ENCODE measurements at regions not wholly inside any gene's neighbourhood (a gene's known extent, or its start where the extent isn't known, plus 50 kb on each side); places are given as distances from the start of the nearest gene placed in this dataset.

DNA sequence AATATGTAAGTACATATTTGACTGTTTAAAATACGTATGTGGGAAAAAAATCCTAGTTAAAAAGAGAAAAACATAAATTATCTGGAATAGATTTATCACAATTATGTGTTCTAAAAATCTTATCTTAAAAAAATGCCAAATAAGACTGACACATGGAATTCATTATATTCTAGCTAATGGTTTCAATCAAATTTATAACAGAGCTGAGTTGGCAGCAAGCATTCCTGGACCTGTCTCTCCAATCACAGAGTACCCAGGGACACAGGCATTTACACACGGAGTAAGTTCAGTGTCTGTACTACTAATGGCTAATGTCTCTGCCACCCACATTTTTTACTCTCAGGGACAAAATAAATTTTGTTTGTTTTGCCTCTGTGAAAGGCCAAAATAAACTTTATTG lies 122.3 kb downstream of the RPS12 start:
- DNase-seq (ENCODE audit: low spot score): no peak

DNA sequence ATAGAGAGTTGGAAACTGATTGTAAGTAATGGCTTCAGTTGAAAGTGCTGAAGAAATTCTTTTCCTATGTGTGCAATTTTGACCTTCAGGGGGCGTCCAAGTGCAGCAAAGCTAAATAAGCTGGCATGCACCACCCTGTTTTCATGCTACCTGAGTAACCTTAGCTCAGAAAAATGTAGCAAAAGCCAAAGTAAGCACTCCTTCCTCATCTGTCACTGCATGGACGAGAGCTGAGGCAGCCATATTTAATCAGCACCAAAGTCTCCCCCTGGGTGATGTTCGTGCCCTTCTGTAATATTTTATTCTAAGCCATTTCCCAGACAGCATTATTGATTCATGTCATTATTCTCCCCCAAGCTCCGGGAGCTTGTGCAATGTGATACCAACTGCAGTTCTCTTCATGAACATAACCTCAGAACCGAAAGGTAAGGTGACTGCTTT lies 123.1 kb downstream of the RPS12 start:
- no peak for DNase-seq (ENCODE audit: low spot score)

GRCh38 chr6:132948889-132949288 lies 134.5 kb downstream of the RPS12 start:
- no peak for DNase-seq (ENCODE audit: low spot score)

GRCh38 chr6:132950566-132950965 lies 136.2 kb downstream of the RPS12 start:
- no peak for DNase-seq (ENCODE audit: low spot score)

DNA sequence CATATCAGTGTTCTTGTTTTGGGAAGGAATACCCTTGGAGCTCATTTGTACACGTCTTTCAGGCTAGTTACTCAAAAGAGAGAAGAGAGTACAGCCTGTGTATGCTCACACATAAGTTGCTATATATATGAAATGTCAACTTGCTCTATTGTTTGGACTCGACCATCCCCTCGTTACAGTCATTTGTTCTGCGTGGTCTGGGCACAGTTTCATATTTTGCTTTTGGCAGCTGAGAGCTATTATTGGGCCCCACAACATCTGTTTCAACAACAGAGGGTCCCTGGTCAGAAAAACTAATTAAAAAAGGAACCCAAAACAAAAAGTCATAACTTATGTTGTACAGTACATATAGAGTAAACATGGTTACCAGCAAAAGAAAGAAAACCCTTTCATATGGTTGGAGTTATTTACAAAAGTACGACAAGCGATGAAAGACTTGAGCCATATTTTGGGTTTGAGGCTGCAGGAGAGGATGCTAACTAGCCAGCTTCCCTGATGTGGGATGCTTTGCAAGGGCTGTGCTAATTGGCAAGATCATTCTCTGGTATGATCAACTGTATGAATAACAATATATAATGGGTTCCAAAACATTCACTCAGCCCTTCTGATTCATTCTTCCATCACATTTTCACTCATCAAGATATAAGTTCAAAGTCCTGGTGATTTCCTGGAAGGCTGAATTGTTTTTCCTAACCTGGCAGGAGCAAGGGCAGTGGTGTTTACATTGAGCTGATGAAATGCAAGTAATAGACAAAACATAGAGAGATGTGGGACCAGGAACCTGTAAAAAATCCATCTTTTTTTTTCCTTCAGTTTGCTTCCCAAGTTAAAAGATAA lies 137.9 kb downstream of the RPS12 start:
- no peak for DNase-seq (ENCODE audit: low spot score)

- no peak for DNase-seq (ENCODE audit: low spot score)
Measured at GRCh38 chr6:132952986-132953385, 138.6 kb downstream of the RPS12 start.

DNA sequence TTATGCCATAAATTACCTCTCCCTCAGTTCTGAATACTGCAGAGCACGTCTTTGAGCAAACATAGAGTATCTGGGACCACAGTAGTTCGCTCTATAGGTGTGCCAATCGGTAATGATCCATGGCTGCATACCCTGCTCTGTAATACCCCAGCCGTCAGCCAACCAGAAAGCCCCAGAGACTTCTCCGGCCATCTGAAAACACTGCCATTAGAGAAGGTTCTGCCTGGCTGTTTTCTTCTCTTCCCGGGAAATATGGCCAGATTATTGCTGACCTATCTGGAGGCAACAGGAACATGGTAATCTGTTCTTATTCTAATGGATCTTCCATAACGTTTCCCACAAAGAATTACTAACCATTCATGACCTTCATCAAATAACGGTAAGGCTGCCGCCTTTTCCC lies 139.9 kb downstream of the RPS12 start:
- no peak for DNase-seq (ENCODE audit: low spot score)

- DNase-seq (ENCODE audit: low spot score): no peak
Measured at GRCh38 chr6:132954936-132955335, 140.6 kb downstream of the RPS12 start.

DNA sequence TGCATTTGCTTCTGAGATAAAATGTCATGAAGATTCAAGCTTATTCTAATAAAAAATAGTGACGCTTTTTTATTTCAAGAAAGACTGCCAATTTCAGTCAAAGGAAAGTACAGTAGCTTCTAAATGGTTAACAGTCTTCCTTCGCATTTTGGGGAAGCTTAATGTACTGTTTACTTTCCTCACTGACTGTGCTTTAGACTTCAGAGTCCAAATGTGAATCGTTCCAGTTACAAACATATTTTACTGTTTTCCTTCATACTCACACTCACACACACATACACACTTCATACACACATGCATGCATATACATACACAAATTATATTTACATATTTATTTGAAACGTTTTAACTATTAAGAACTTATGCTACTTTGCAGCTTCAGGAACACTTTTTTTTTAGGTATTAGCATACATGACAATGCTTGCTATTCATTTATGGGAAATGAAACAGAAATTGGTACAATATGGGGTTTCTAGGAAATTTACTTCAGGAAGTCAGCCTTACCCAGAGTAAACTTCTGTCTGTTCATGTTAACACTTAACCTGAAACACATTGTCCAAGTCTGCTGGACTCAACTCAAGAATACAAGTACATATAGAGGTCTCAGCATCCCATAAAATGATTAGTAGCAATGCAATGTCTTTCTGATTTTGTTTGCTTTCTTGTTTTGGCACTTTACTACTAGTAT lies 145.4 kb downstream of the RPS12 start:
- no peak for DNase-seq (ENCODE audit: low spot score)

DNA sequence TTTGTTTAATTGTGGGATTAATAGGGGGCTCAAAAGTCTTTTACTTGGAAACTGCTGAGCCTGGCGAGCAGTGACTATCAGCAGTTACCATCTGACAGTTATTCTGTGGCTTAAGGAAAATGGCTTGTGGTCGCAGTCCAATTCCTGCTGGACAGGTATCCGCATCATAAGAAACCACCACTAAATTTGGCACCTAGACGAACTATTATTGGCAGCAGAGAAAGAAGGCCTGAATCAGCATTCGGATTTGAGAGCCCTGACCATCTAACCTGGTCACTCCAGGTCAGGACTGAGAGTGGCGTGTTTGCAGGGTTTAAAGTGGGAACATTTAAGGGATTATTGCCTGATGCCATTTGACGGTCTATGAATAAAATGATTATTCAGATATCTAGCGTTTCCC lies 146.4 kb downstream of the RPS12 start:
- no peak for DNase-seq (ENCODE audit: low spot score)

- no peak for DNase-seq (ENCODE audit: low spot score)
Measured at GRCh38 chr6:132961122-132961521, 146.8 kb downstream of the RPS12 start.

GRCh38 chr6:132961610-132962009 lies 147.2 kb downstream of the RPS12 start:
- no peak for DNase-seq (ENCODE audit: low spot score)

DNA sequence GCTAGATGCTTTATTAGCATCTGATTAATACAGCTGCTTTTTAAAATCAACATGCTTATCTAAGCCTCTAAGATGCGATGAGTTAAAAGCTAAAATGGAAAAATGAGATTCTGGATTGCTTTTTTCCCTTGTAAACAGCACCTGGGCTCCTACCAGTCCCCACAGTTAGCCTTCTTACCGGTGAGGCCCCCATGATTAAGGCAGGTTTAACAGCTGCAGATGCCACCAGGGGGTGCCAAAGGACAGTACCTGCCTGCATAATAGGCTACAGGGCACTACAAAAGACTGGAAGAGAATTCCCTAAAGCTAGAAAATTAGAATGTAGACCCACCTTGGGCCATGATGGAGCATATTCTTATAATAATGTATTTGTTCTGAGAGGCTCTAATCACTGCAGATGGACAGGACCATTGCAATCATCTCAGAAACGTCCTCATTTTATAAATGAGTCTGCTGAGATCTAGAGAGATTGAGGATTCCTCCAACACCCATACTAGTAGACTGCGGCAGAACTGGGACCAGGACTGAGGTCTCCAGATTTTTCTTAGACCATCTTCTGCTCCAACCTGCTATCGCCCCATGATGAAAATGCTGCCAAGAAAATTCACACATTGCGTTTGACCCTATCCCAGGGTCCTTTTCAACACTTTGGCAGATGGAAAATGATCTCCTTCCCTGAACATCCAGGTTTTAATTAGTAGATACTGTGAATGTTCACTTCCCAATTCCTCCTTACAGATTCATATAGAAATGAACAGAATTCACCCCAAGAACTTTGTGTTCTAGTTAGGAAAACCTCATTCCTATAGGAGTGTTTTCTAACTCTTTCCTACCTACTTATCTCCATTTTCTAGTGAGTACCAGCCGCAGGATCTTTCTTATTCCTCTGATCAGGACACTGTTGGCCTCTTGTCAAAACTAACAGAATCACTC lies 148.8 kb downstream of the RPS12 start:
- peak; percentile 5 for DNase-seq (ENCODE audit: low spot score)

DNA sequence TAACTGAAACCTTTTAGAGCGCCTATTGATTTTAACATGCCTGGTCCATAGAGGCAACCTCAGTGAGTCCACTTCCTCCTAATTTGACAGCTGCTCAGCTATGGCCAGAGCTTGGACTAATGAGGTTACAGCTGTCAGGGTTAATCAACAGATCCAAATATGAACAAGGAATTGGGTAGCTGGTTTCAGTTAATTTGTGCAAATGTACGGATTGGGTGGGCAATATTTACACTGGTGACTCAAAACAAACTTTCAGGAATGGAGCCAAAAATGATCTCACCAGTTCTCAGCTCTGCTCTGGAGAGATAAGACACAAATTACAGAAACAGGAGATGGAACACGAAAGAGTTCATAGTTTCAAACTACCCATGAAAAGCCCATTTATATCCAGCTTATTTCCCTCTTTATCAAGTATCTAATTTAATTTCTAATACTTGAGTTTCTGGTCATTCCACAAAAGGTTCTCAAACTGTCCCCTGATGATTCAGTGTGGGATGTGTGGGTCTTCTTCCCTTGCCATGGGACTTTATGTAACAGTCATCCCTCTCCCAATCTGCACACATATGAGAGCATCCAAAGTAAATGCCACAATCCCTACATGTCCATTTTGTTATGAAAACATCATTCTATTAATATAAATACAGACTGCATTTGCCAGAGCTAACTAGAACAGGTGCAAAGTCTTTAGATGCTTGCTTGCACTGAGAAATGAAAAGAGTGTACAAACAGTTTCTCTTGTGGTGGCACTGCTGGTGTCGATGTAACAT lies 149.9 kb downstream of the RPS12 start:
- DNase-seq (ENCODE audit: low spot score): no peak

DNA sequence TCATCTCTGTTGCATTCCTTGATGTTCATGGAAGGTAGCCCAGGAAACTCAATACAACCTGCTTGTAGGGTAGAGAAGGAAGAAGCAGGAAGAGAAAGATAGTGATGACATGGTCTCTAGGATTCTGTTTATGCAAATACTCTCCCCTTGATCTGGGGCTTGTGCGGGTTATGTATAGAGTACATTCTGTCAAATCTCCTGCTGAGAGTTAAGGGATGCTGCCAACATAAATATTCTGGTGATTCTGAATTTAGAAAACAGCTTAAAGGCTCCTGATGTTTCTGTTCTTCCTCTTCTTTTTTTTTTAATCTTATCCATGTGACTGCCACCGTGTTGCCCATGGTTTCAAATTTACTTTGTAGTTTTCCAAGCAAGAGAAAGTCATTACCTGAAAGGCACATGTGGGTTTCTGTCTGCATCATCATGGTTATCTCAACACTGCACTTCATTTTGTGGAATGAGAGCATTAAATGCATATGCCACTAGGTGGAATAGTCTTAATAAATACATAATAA lies 150.6 kb downstream of the RPS12 start:
- no peak for DNase-seq (ENCODE audit: low spot score)

DNA sequence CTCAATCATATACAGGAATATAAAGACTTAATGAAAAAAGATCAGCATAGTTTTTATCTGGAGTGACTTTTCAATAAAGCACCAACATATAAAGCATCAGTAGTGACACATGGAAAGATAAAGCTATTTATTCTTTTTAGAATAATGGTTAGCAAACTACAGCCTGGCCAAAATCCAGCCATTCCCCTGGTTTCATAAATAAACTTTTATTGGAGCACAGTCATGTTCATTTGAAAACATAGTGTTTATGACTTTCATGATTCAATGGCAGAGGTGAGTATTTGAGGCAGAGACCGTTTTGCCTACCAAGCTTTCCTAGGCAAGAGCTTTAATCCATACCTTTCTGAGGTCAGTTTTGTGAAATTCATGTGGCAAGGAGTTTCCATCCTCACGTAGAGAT lies 153.5 kb downstream of the RPS12 start:
- DNase-seq (ENCODE audit: low spot score): no peak

GRCh38 chr6:132968419-132968950 lies 154.1 kb downstream of the RPS12 start:
- DNase-seq (ENCODE audit: low spot score): no peak

- no peak for DNase-seq (ENCODE audit: low spot score)
Measured at GRCh38 chr6:132969196-132969595, 154.8 kb downstream of the RPS12 start.

GRCh38 chr6:132971676-132972075 lies 157.3 kb downstream of the RPS12 start:
- DNase-seq (ENCODE audit: low spot score): no peak

DNA sequence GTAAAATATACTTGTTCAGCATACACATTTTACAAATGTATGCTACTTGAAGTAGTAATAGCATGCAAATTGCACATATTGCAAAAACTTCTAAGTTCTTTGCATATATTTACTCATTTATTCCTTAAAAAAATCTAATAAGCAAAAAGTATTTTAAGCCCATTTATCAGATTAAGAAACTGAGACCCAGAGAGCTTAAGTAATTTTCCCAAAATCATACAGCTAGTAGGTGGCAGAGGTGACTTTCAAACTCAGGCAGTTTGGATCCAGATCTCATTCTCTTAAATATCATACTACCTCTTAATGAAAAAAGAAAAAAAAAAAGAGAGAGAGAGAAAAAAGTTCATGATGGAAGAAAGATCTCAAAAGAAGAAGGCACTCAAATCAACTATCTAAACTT lies 157.9 kb downstream of the RPS12 start:
- no peak for DNase-seq (ENCODE audit: low spot score)

GRCh38 chr6:132972971-132973370 lies 158.6 kb downstream of the RPS12 start:
- no peak for DNase-seq (ENCODE audit: low spot score)

All from hepatic stellate cell (primary cell).